ENCODE measurements at regions not wholly inside any gene's neighbourhood (a gene's known extent, or its start where the extent isn't known, plus 50 kb on each side); places are given as distances from the start of the nearest gene placed in this dataset.

- H3K36me3 ChIP-seq (ENCODE audit: control insufficient read depth, insufficient read depth, low read length) = no peaks in the 10 kb centered on the region
- no peak for DNase-seq (ENCODE audit: low read depth in 2 of 2)
- TF ChIP-seq EZH2 (IDR thresholded peaks at IDR 0.05; ENCODE audit: low read length, missing control alignments) (no peak), CTCF (conservative IDR thresholded peaks at IDR 0.05 in 1 of 2, IDR thresholded peaks at IDR 0.05 in 1 of 2; ENCODE audit: low read depth in 1 of 2, low read length in 2 of 2) (no peak)
Observed at GRCh38 chr1:182170891-182171461, 109.5 kb upstream of the ZNF648 start.

GRCh38 chr1:182169203-182169602 lies 107.7 kb upstream of the ZNF648 start:
- Histone ChIP-seq H3K9me3 (ENCODE audit: control insufficient read depth, insufficient read depth, low read depth, low read length) (no peaks in the 10 kb centered on the region), H4K20me1 (ENCODE audit: control insufficient read depth, extremely low read depth, insufficient read depth, low read length) (no peaks in the 10 kb centered on the region), H3K4me2 (ENCODE audit: extremely low read depth, insufficient read depth, low read length) (no peak overlapping the region), H3K79me2 (ENCODE audit: control insufficient read depth, insufficient read depth, low read length) (no peaks in the 10 kb centered on the region), H2AFZ (ENCODE audit: low read length) (no peak overlapping the region), H3K27me3 (ENCODE audit: control insufficient read depth, insufficient read depth, low read length) (no peaks in the 10 kb centered on the region), H3K9ac (ENCODE audit: insufficient read depth, low read length) (no peak overlapping the region), H3K4me3 (replicated peaks in 1 of 4; ENCODE audit: control extremely low read depth in 1 of 4, insufficient read depth in 1 of 4, low read depth in 3 of 4, low read length in 4 of 4) (no peak overlapping the region), H3K27ac (ENCODE audit: insufficient read depth, low read length) (no peak overlapping the region), H3K4me1 (ENCODE audit: control insufficient read depth, extremely low read depth, insufficient read depth, low read length) (no peaks in the 10 kb centered on the region), H3K36me3 (ENCODE audit: control insufficient read depth, insufficient read depth, low read length) (no peaks in the 10 kb centered on the region)
- no peak for DNase-seq (ENCODE audit: low read depth in 2 of 2)
- TF ChIP-seq CTCF (conservative IDR thresholded peaks at IDR 0.05 in 1 of 2, IDR thresholded peaks at IDR 0.05 in 1 of 2; ENCODE audit: low read depth in 1 of 2, low read length in 2 of 2) = no peak
- TF ChIP-seq EZH2 (IDR thresholded peaks at IDR 0.05; ENCODE audit: low read length, missing control alignments) = no peak

More at GRCh38 chr1:182170891-182171461, 109.5 kb upstream of the ZNF648 start:
- Histone ChIP-seq H3K9me3 (ENCODE audit: control insufficient read depth, insufficient read depth, low read depth, low read length) (no peaks in the 10 kb centered on the region), H3K27me3 (ENCODE audit: control insufficient read depth, insufficient read depth, low read length) (no peaks in the 10 kb centered on the region), H3K4me3 (replicated peaks in 1 of 4; ENCODE audit: control extremely low read depth in 1 of 4, insufficient read depth in 1 of 4, low read depth in 3 of 4, low read length in 4 of 4) (no peak overlapping the region), H4K20me1 (ENCODE audit: control insufficient read depth, extremely low read depth, insufficient read depth, low read length) (no peaks in the 10 kb centered on the region), H3K4me2 (ENCODE audit: extremely low read depth, insufficient read depth, low read length) (no peak overlapping the region), H3K79me2 (ENCODE audit: control insufficient read depth, insufficient read depth, low read length) (no peaks in the 10 kb centered on the region), H3K4me1 (ENCODE audit: control insufficient read depth, extremely low read depth, insufficient read depth, low read length) (no peaks in the 10 kb centered on the region), H3K27ac (ENCODE audit: insufficient read depth, low read length) (no peak overlapping the region), H2AFZ (ENCODE audit: low read length) (no peak overlapping the region), H3K9ac (ENCODE audit: insufficient read depth, low read length) (no peak overlapping the region)

- no peaks in the 10 kb centered on the region for H3K36me3 ChIP-seq (ENCODE audit: control insufficient read depth, insufficient read depth, low read length)
- H3K27ac ChIP-seq (ENCODE audit: insufficient read depth, low read length) = no peak overlapping the region
- no peak overlapping the region for H3K4me3 ChIP-seq (replicated peaks in 1 of 4; ENCODE audit: control extremely low read depth in 1 of 4, insufficient read depth in 1 of 4, low read depth in 3 of 4, low read length in 4 of 4)
- no peaks in the 10 kb centered on the region for H4K20me1 ChIP-seq (ENCODE audit: control insufficient read depth, extremely low read depth, insufficient read depth, low read length)
- no peaks in the 10 kb centered on the region for H3K9me3 ChIP-seq (ENCODE audit: control insufficient read depth, insufficient read depth, low read depth, low read length)
- no peak overlapping the region for H3K4me2 ChIP-seq (ENCODE audit: extremely low read depth, insufficient read depth, low read length)
- TF ChIP-seq EZH2 (IDR thresholded peaks at IDR 0.05; ENCODE audit: low read length, missing control alignments) = no peak
- TF ChIP-seq CTCF (conservative IDR thresholded peaks at IDR 0.05 in 1 of 2, IDR thresholded peaks at IDR 0.05 in 1 of 2; ENCODE audit: low read depth in 1 of 2, low read length in 2 of 2) = no peak
- H3K9ac ChIP-seq (ENCODE audit: insufficient read depth, low read length) = no peak overlapping the region
- DNase-seq (ENCODE audit: low read depth in 2 of 2) = no peak
- H3K27me3 ChIP-seq (ENCODE audit: control insufficient read depth, insufficient read depth, low read length) = no peaks in the 10 kb centered on the region
- H3K4me1 ChIP-seq (ENCODE audit: control insufficient read depth, extremely low read depth, insufficient read depth, low read length) = no peaks in the 10 kb centered on the region
- no peak overlapping the region for H2AFZ ChIP-seq (ENCODE audit: low read length)
- no peaks in the 10 kb centered on the region for H3K79me2 ChIP-seq (ENCODE audit: control insufficient read depth, insufficient read depth, low read length)
Observed at GRCh38 chr1:182166750-182167149, 105.2 kb upstream of the ZNF648 start.
